ENCODE measurements at regions not wholly inside any gene's neighbourhood (a gene's known extent, or its start where the extent isn't known, plus 50 kb on each side); places are given as distances from the start of the nearest gene placed in this dataset.

DNA sequence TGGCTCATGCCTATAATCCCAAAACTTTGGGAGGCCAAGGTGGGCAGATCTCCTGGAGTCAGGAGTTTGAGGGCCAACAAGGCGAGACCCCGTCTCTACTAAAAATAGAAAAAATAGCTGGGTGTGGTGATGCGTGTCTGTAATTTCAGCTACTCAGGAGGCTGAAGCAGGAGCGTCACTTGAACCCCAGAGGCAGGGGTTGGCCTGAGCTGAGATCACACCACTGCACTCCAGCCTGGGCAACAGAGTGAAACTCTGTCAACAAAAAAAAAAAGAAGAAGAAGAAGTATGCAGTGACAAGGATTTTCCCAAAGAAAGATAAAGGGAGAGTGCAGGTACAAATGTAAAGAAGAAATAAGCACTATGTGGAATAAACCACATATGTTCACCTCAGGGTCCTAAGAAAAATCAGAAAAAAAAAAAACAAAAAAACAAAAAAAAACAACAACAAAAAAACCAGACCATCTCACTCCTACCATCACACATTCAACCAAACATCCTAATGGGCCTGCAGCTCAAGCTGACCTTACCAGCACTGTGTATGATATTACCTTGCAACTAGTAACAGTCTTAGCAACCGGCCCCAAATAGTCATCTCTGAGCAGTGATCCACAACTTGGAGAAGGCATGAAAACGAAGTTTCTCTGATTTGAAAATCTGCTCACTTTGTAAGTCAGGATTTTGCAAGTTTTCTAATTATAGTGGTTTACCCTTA lies 296.7 kb upstream of the PROK2 start:
- H3K4me1 ChIP-seq: peaks cover 11% of the 10 kb centered on the region
- Mint-ChIP-seq H3K36me3 (no peaks in the 10 kb centered on the region), H3K27ac (no peak overlapping the region), H3K9me3 (peaks cover 5% of the 10 kb centered on the region), H3K27me3 (ENCODE audit: insufficient read depth, low read depth) (no peaks in the 10 kb centered on the region), H3K4me1 (peaks cover 7% of the 10 kb centered on the region), H3K4me3 (no peak overlapping the region)
- no peak overlapping the region for H3K9ac ChIP-seq
- no peaks in the 10 kb centered on the region for H3K79me2 ChIP-seq (ENCODE audit: low read depth)
- H4K20me1 ChIP-seq (ENCODE audit: low read depth): no peaks in the 10 kb centered on the region
- no peak for DNase-seq (ENCODE audit: low spot score)
- TF ChIP-seq, protein P1, sequence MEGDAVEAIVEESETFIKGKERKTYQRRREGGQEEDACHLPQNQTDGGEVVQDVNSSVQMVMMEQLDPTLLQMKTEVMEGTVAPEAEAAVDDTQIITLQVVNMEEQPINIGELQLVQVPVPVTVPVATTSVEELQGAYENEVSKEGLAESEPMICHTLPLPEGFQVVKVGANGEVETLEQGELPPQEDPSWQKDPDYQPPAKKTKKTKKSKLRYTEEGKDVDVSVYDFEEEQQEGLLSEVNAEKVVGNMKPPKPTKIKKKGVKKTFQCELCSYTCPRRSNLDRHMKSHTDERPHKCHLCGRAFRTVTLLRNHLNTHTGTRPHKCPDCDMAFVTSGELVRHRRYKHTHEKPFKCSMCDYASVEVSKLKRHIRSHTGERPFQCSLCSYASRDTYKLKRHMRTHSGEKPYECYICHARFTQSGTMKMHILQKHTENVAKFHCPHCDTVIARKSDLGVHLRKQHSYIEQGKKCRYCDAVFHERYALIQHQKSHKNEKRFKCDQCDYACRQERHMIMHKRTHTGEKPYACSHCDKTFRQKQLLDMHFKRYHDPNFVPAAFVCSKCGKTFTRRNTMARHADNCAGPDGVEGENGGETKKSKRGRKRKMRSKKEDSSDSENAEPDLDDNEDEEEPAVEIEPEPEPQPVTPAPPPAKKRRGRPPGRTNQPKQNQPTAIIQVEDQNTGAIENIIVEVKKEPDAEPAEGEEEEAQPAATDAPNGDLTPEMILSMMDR (IDR thresholded peaks at IDR 0.05): no peak
- TF ChIP-seq EZH2phosphoT487 (IDR thresholded peaks at IDR 0.05): no peak
- no peak for TF ChIP-seq EZH2 (IDR thresholded peaks at IDR 0.05)
- no peaks in the 10 kb centered on the region for H3F3A ChIP-seq (ENCODE audit: low read depth)
- H3K36me3 ChIP-seq: no peaks in the 10 kb centered on the region
- no peak overlapping the region for H3K4me2 ChIP-seq
- H2AFZ ChIP-seq (replicated peaks): no peak overlapping the region
- no peaks in the 10 kb centered on the region for H3K27me3 ChIP-seq
- no peak overlapping the region for H3K4me3 ChIP-seq
- H3K9me3 ChIP-seq (ENCODE audit: low read depth): no peaks in the 10 kb centered on the region
- H3K27ac ChIP-seq: no peak overlapping the region

DNA sequence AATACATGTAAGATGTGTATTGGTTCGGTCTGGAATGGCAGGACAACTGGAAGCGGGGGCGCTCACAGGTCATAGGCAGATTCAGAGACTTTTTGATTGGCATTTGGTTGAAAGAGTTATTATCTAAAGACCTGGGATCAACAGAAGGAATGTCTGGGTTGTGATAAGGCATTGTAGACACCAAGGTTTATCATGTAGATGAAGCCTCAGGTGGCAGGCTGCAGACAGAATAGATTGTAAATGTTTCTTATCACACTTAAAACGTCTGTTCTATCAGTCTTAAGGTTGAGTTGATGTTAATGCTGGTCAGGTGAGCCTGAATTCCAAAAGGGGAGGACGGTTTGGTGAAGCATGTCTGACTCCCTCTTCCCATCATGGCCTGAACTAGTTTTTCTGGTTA lies 295.9 kb upstream of the PROK2 start:
- H3K4me3 Mint-ChIP-seq: no peak overlapping the region
- H3K9me3 Mint-ChIP-seq: peaks cover 12% of the 10 kb centered on the region
- DNase-seq (ENCODE audit: low spot score): no peak
- Histone ChIP-seq H3K9me3 (ENCODE audit: low read depth) (no peaks in the 10 kb centered on the region), H3K27me3 (no peaks in the 10 kb centered on the region), H3K9ac (no peak overlapping the region), H3K4me2 (no peak overlapping the region), H3K4me3 (no peak overlapping the region), H3F3A (ENCODE audit: low read depth) (no peaks in the 10 kb centered on the region), H4K20me1 (ENCODE audit: low read depth) (no peaks in the 10 kb centered on the region), H3K79me2 (ENCODE audit: low read depth) (no peaks in the 10 kb centered on the region), H3K36me3 (no peaks in the 10 kb centered on the region), H3K4me1 (peaks cover 11% of the 10 kb centered on the region), H3K27ac (no peak overlapping the region), H2AFZ (replicated peaks) (no peak overlapping the region)
- TF ChIP-seq EZH2phosphoT487 (IDR thresholded peaks at IDR 0.05) (no peak), EZH2 (IDR thresholded peaks at IDR 0.05) (no peak)
- TF ChIP-seq, protein P1 (IDR thresholded peaks at IDR 0.05): no peak
- no peak overlapping the region for H3K27ac Mint-ChIP-seq
- peaks cover 2% of the 10 kb centered on the region for H3K4me1 Mint-ChIP-seq
- H3K27me3 Mint-ChIP-seq (ENCODE audit: insufficient read depth, low read depth): peaks cover 1% of the 10 kb centered on the region
- no peaks in the 10 kb centered on the region for H3K36me3 Mint-ChIP-seq

DNA sequence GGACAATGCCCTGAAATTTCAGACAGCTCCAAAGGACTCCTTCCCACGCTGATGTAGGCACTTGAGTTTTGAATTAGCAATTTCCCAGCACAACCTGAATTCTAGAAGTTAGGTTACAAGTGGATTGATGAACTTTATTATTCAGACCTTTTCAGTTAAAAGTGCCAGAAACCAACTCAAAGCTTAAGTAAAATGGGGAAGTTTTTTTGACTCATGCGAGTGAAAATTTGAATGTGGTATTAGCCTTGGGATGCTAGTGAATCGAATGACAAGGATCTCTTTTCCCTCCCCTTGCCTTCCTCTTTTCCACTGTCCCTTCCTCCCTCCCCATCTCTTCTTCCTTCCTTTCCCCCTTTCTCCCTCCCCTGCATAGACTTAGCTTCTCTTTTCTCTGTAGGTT lies 295.1 kb upstream of the PROK2 start:
- H3F3A ChIP-seq (ENCODE audit: low read depth): no peaks in the 10 kb centered on the region
- TF ChIP-seq, protein P1 (IDR thresholded peaks at IDR 0.05): no peak
- TF ChIP-seq EZH2phosphoT487 (IDR thresholded peaks at IDR 0.05) (no peak), EZH2 (IDR thresholded peaks at IDR 0.05) (no peak)
- Mint-ChIP-seq H3K9me3 (peaks cover 19% of the 10 kb centered on the region), H3K27me3 (ENCODE audit: insufficient read depth, low read depth) (peaks cover 2% of the 10 kb centered on the region), H3K27ac (no peak overlapping the region), H3K36me3 (no peaks in the 10 kb centered on the region), H3K4me1 (peaks cover 2% of the 10 kb centered on the region), H3K4me3 (no peak overlapping the region)
- no peak overlapping the region for H3K9ac ChIP-seq
- H3K79me2 ChIP-seq (ENCODE audit: low read depth): no peaks in the 10 kb centered on the region
- no peak overlapping the region for H3K4me3 ChIP-seq
- H3K4me1 ChIP-seq: peaks cover 11% of the 10 kb centered on the region
- no peaks in the 10 kb centered on the region for H3K27me3 ChIP-seq
- no peaks in the 10 kb centered on the region for H3K9me3 ChIP-seq (ENCODE audit: low read depth)
- H2AFZ ChIP-seq (replicated peaks): no peak overlapping the region
- no peaks in the 10 kb centered on the region for H3K36me3 ChIP-seq
- H3K27ac ChIP-seq: no peak overlapping the region
- DNase-seq (ENCODE audit: low spot score): no peak
- H4K20me1 ChIP-seq (ENCODE audit: low read depth): no peaks in the 10 kb centered on the region
- H3K4me2 ChIP-seq: no peak overlapping the region
